Activated CD8-positive, alpha-beta T cell treated with anti-CD3 and anti-CD28 coated beads for 36 hours (primary cell): ENCODE measurements at regions not wholly inside any gene's neighbourhood (a gene's known extent, or its start where the extent isn't known, plus 50 kb on each side); places are given as distances from the start of the nearest gene placed in this dataset.

Source experiments
- ATAC-seq: fragments of 200-7000 bp; cut with Tn5 transposase; one replicate; pipeline ENCODE4 v1.10.0; 2021; ENCODE audit warnings: mild to moderate bottlenecking, moderate library complexity
- CTCF ChIA-PET: fragments of 350-600 bp; sonication (Branson Sonifier 250); formaldehyde crosslinking; loops from one replicate; lab custom pipeline; 2021; ENCODE audit warnings: antibody characterized with exemption; lab: Charles Lee
- POLR2A ChIA-PET: fragments of 350-600 bp; sonication (Branson Sonifier 250); formaldehyde crosslinking; loops from one replicate; lab custom pipeline; 2021; ENCODE audit warnings: antibody characterized with exemption; lab: Charles Lee
- DNase-seq: peaks from one replicate; pipeline ENCODE4 v3.0.0-alpha.2; 2020
- H3K27ac Mint-ChIP-seq: one replicate; pipeline ENCODE4 v1.8.0; 2021; ENCODE audit warnings: mild to moderate bottlenecking, mixed read lengths
- H3K27me3 Mint-ChIP-seq: one replicate; pipeline ENCODE4 v1.8.0; 2021; ENCODE audit warnings: mixed read lengths
- H3K36me3 Mint-ChIP-seq: one replicate; pipeline ENCODE4 v1.8.0; 2021; ENCODE audit warnings: low read depth, mixed read lengths
- H3K4me1 Mint-ChIP-seq: one replicate; pipeline ENCODE4 v1.8.0; 2021; ENCODE audit warnings: low read depth, mixed read lengths
- H3K4me3 Mint-ChIP-seq: one replicate; pipeline ENCODE4 v1.8.0; 2021; ENCODE audit warnings: mild to moderate bottlenecking, moderate library complexity, mixed read lengths
- H3K9me3 Mint-ChIP-seq: one replicate; pipeline ENCODE4 v1.8.0; 2021; ENCODE audit warnings: mixed read lengths
- CTCF ChIP-seq: fragments of 200-600 bp; IDR thresholded peaks from one replicate; pipeline ENCODE4 v1.8.0; 2022; ENCODE audit warnings: antibody characterized with exemption, mild to moderate bottlenecking
- intact Hi-C: fragments of 100-400 bp; cut with micrococcal nuclease; formaldehyde crosslinking; loops from one replicate; pipeline ENCODE4 v1.10.0; 2022

DNA sequence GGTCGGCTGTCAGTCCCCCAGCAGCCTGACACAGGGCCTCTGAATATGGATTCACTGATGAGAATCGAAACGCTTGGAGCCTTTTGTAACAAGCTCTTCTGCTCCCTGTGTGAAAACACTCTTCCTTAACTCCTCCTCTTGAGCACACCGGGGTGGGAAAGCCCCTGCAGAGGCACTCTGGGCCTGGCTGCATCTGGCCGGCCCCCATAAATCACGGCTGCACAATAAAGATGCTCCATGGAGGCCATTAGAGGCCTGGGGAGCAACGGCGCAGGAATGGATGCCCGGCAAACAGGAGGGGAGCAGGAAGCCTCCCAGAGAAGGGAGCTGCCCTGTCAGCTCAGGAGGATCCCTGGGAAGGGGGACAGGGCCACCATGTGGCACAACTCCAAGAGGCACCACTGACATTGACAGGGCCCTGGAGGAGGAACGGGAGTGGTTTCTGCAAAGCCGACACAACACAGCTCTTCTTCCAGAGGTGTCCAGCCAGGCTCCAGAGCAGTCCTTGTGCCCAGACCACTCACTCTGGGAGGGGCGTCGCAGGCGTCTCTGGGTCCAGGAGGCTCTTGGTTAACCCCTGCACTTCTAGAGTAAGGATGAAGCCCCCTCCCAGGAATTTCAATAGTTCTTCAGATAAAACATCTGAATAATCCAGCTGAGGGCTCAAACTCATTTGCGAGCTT, 509.3 kb upstream of the PPP2R3A start:
- ChIA-PET POLR2A (no interaction called here), CTCF (interaction anchor here (0.9 kb wide), 1 partner anchor 9 kb away, joined by 3 read pairs; no protein-coding TSS in a partner anchor)
- no peak for TF ChIP-seq CTCF
- no peak overlapping the region for H3K27ac Mint-ChIP-seq
- no peak overlapping the region for H3K4me3 Mint-ChIP-seq
- no peaks in the 10 kb centered on the region for H3K9me3 Mint-ChIP-seq
- ATAC-seq, result no peak
- DNase-seq, result no peak
- H3K27me3 Mint-ChIP-seq, result no peaks in the 10 kb centered on the region
- intact Hi-C loops, result no loop called here
- H3K4me1 Mint-ChIP-seq, result no peaks in the 10 kb centered on the region
- H3K36me3 Mint-ChIP-seq, result no peaks in the 10 kb centered on the region

DNA sequence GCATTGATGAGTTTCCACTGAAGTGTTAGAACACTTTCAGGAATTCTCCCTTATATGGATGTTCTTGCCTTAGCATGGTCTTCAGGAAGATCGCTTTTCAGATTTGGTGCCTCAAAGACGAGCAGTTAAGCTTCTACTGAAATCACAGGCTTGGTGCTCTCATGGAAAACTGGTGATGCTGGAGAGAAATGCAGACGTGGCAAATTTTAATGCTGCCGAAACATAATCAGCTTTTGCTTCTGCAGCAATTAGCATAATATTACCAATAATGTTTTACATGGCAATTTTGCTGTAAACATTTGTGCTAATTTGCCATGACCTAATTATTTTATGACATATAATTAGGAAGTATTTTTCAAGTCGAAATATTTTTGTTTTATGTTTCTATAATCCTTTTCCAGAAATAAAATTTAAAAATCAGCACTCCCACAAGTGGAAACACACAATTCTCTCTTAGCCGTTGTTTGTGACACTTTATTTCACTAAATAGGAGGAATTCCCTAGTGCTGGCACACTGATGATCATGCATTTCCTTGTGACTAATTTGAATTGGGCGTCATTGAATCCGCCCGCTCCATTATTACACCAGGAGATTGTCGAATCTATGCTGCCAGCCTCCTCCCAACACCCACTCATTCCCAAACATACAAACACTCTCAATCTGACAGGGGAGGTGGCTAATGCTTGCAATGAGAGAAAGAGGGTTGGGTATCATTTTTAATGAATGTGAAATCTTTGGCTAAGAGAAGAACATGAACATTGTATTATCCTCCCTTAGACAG, 506.8 kb upstream of the PPP2R3A start:
- Mint-ChIP-seq H3K4me1 (no peaks in the 10 kb centered on the region), H3K4me3 (no peak overlapping the region), H3K36me3 (no peaks in the 10 kb centered on the region), H3K27ac (no peak overlapping the region), H3K27me3 (no peaks in the 10 kb centered on the region), H3K9me3 (no peaks in the 10 kb centered on the region)
- intact Hi-C loops, result no loop called here
- DNase-seq (no peak), ATAC-seq (no peak)
- ChIA-PET CTCF (no interaction called here), POLR2A (no interaction called here)
- TF ChIP-seq CTCF, result no peak

- ATAC-seq (no peak), DNase-seq (no peak)
- ChIA-PET POLR2A (no interaction called here), CTCF (no interaction called here)
- H3K27me3 Mint-ChIP-seq, result no peaks in the 10 kb centered on the region
- no peaks in the 10 kb centered on the region for H3K4me1 Mint-ChIP-seq
- no peak for TF ChIP-seq CTCF
- H3K27ac Mint-ChIP-seq, result no peak overlapping the region
- H3K4me3 Mint-ChIP-seq, result no peak overlapping the region
- H3K36me3 Mint-ChIP-seq, result no peaks in the 10 kb centered on the region
- H3K9me3 Mint-ChIP-seq, result no peaks in the 10 kb centered on the region
- intact Hi-C loops, result no loop called here
Observed at GRCh38 chr3:135460273-135460672, 505.3 kb upstream of the PPP2R3A start.

DNA sequence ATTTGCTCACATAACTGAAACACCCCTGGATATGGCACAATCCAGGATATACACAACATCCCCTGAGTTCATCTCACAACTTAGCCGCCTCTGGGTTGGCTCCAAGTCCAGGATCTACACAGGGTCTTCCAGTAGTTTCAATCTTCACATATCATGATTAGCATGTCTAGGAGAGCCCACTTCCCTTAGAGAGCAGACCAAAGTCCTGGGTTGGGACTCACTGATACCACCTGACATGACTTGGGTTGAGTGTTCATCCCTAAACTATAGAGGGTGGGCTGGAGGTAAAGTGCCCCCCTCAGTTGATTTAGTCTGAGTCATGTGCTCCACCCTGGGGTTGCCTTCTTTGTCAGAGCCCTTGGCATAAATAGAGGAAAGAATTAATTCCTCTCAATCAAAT, 493.6 kb upstream of the PPP2R3A start:
- no peak for TF ChIP-seq CTCF
- intact Hi-C loops, result no loop called here
- Mint-ChIP-seq H3K4me1 (no peaks in the 10 kb centered on the region), H3K9me3 (no peaks in the 10 kb centered on the region), H3K4me3 (no peak overlapping the region), H3K27ac (no peak overlapping the region), H3K27me3 (no peaks in the 10 kb centered on the region), H3K36me3 (no peaks in the 10 kb centered on the region)
- DNase-seq (no peak), ATAC-seq (no peak)
- CTCF ChIA-PET, result no interaction called here
- POLR2A ChIA-PET, result no interaction called here

- POLR2A ChIA-PET, result no interaction called here
- Mint-ChIP-seq H3K4me3 (no peak overlapping the region), H3K27ac (no peak overlapping the region), H3K9me3 (no peaks in the 10 kb centered on the region), H3K36me3 (no peaks in the 10 kb centered on the region), H3K27me3 (no peaks in the 10 kb centered on the region), H3K4me1 (no peaks in the 10 kb centered on the region)
- DNase-seq (no peak), ATAC-seq (no peak)
- TF ChIP-seq CTCF, result no peak
- CTCF ChIA-PET, result no interaction called here
- intact Hi-C loops, result no loop called here
Observed at GRCh38 chr3:135473449-135473848, 492.1 kb upstream of the PPP2R3A start.
